HT-29 (cell line): ENCODE measurements at regions not wholly inside any gene's neighbourhood (a gene's known extent, or its start where the extent isn't known, plus 50 kb on each side); places are given as distances from the start of the nearest gene placed in this dataset.
A peak's percentile ranks its signal among the peaks of the same experiment; 100 is the strongest.
"Not testable (repeated sequence)": the region's sequence is repeated elsewhere in the genome, so short reads cannot be mapped to it uniquely, and the experiment has no call there.

Source experiments
- DNase-seq: peaks from one replicate; pipeline ENCODE4 v3.0.0-alpha.2; 2015; ENCODE audit warnings: low spot score

DNA sequence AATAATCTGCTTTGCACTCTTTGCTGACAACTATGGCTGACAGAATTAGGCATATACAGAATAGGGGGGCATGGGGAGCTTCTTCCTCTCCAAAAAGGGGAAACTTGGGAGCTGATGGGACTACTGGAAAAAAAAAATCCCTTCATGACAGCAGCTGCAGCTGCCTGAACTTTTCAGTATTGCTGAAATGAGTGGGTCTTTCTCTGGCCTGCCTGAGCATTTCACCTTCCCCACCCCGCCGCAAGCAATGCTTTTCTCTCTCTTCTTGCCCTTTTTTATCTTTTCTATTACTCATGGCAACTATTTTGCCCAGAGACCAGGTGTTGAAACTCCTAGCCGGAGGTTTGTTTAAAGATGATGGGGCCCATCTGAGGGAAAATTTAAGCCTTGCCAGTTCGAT lies 244.9 kb downstream of the SEMA3D start:
- no peak for DNase-seq

DNA sequence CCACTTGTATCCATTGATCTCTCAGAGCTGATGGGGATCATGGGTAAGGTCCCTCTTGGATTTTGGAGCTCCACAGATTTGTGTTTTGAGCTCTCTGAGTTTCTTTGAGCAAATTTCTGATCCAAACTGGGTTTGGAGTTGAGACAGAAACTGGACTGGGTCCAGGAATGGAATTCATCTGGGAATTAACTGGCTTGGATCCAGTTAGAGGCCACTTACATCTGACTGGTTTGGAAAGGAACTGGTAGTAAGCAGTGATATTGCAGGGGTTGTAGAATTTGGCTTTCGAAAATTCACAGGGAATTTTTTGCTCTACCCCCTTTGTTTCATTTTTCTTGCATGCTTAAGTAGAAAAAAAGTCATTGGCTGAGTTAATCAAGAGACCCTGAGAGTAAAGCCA lies 245.6 kb downstream of the SEMA3D start:
- DNase-seq = no peak

- no peak for DNase-seq
These were observed 247.0 kb downstream of the SEMA3D start for GRCh38 chr7:84939888-84940287.

DNA sequence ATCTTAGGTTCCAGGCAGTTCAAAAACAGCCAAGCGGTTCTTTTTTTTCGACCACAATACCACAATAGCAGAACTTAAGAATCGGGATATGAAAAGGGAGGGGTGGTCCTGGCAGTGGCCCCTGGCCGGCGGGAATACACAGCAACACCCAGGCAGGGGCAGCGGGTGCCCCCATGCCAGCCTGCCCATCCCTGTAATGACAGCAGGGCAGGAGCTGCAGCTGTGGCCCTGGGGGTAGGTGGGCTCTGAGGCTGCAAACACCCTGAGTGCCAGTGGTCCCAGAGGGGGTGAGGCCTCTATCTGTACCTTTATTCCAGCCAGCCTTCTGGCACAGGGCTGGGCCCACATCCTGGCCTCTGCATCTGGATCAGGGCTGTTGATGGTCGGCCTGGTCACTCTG lies 247.4 kb downstream of the SEMA3D start:
- DNase-seq = no peak

GRCh38 chr7:84924353-84924752 lies 262.5 kb downstream of the SEMA3D start:
- DNase-seq = peak; percentile 77

GRCh38 chr7:84923348-84923747 lies 263.5 kb downstream of the SEMA3D start:
- DNase-seq = no peak

DNA sequence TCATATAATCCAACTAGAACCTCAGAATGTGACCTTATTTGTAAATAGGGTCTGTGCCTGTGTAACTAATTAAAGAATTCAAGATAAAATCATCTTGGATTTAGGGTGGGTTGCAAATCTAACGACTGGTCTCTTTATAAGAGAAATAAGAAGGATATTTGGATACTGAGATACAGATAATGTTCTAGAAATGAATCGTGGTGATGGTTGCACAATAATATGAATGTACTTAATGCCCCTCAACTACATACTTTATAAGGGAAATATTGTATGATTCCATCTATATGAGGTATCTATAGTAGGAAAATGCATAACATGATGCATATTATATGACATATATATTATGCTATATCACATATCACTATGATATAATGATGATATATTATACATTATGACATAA lies 265.7 kb downstream of the SEMA3D start:
- no peak for DNase-seq

GRCh38 chr7:84916973-84917372 lies 269.9 kb downstream of the SEMA3D start:
- DNase-seq = not testable (repeated sequence)

GRCh38 chr7:84916161-84916560 lies 270.7 kb downstream of the SEMA3D start:
- DNase-seq = no peak

- DNase-seq = peak; percentile 59
These were observed 272.3 kb downstream of the SEMA3D start for GRCh38 chr7:84914598-84914997.

- DNase-seq = no peak
These were observed 273.1 kb downstream of the SEMA3D start for GRCh38 chr7:84913731-84914130.

DNA sequence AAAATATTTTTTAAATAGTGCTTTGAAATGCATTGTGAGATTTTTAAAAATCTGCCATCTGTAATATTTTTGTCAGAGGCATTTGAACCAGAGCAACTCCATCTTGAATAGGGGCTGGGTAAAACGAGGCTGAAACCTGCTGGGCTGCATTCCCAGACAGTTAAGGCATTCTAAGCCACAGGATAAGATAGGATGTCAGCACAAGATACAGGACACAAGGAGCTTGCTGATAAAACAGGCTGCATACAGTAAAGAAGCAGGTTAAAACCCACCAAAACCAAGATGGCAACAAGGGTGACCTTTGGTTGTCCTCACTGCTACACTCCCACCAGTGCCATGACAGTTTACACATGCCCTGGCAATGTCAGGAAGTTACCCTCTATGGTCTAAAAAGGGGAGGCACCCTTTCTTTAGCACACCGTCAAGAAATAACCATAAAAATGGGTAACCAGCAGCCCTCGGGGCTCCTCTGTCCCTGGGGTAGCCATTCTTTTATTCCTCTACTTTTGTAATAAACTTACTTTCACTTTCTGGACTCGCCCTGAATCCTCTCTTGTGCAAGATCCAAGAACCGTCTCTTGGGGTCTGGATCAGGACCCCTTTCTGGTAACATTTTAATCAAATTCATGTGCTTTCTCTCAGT lies 273.7 kb downstream of the SEMA3D start:
- DNase-seq = no peak

GRCh38 chr7:84912537-84912936 lies 274.3 kb downstream of the SEMA3D start:
- no peak for DNase-seq

DNA sequence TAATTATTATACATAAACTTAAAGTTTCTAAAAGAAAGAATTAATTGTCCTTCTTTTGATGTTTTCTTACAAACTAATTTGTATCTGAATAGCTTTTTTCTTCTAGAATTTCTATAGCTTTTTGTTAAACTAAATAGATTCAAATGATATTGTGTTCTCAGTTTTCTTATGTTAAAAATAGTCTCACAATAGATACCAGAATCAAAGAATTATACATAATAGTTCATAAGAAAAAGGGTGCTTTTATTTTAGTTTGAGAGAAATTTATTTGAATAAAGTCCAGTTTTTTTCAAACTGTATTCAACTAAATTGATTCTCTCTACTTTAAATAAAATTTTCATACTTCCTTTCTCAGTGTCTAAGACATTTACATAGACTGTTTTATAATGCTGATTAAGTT lies 274.8 kb downstream of the SEMA3D start:
- DNase-seq = no peak

DNA sequence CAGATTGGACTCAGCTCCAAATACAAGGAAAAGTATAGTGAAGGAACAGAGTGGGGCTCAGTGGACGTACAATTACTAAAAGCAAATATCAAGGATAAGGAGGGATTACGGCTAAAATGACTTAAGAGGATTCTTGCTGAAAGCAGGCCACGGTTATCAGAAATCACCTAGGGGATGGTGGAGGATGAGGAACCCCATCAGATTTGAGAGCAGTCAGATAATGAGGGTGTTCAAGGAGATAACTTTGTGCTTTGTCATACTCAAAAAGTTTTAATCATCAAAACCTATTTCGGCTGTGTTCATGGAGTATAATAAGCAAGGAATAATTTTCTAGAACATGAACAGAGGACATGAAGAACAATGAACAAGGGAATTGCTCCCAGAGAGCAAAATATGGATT lies 275.8 kb downstream of the SEMA3D start:
- no peak for DNase-seq

- DNase-seq = not testable (repeated sequence)
These were observed 276.5 kb downstream of the SEMA3D start for GRCh38 chr7:84910322-84910721.

GRCh38 chr7:84908196-84908793 lies 278.6 kb downstream of the SEMA3D start:
- DNase-seq = no peak

DNA sequence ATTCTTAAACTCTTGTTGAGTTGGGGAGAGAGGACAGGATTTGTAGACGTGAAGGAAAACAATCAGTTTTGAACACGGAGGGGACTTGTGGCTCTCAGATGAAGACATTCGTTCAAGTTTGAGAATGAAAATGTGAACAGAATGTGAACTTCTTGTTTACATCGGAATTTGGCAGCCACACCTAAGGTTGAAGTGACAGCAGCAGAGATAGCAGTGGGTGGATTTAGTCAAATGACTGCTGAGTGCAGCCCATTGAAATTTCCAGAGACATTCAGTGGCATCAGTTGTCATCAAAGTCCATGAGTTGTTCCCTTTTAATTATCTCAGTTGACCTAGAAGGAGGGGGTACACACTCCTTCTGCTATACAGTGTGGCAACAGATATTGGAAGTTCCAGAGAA lies 280.0 kb downstream of the SEMA3D start:
- no peak for DNase-seq

DNA sequence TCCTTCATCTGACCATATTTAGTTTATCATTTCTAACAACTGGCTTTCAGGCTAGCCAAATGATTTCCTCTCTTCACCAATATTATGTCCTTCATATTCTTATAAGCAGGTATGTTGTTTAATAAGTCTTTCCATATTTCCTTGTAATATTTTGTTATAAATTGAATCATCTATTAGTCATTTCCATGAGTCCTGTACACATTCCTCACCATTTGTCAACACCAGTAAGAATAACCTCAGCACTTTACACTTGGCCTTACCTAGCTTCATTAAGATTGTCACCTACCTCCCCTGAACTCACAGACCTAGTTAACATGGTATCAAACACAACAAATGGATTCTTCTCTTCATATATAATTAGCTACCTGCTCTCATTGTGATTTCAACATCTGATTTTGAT lies 282.3 kb downstream of the SEMA3D start:
- no peak for DNase-seq

- DNase-seq = no peak
These were observed 285.5 kb downstream of the SEMA3D start for GRCh38 chr7:84901366-84901765.

GRCh38 chr7:84900215-84900614 lies 286.6 kb downstream of the SEMA3D start:
- DNase-seq = no peak

- no peak for DNase-seq
These were observed 291.3 kb downstream of the SEMA3D start for GRCh38 chr7:84895563-84895962.

DNA sequence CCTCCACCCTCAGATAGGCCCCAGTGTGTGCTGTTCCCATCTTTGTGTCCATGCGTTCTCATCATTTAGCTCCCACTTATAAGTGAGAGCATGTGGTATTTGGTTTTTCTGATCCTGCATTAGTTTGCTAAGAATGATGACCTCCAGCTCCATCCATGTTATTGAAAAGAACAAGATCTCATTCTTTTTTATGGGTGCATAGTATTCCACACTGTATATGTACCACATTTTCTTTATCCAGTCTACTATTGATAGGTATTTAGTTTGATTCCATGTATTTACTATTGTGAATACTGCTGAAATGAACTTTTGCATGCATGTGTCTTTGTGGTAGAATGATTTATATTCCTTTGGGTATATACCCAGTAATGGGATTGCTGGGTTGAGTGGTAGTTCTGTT lies 303.3 kb downstream of the SEMA3D start:
- DNase-seq = not testable (repeated sequence)
